ENCODE measurements at regions not wholly inside any gene's neighbourhood (a gene's known extent, or its start where the extent isn't known, plus 50 kb on each side); places are given as distances from the start of the nearest gene placed in this dataset.

- no peak for TF ChIP-seq CTCF (IDR thresholded peaks at IDR 0.05)
- no peak for TF ChIP-seq POLR2A (IDR thresholded peaks at IDR 0.05)
Observed at GRCh38 chr17:27082023-27082774, 211.7 kb upstream of the WSB1 start.
